A549 (cell line): ENCODE measurements at regions not wholly inside any gene's neighbourhood (a gene's known extent, or its start where the extent isn't known, plus 50 kb on each side); places are given as distances from the start of the nearest gene placed in this dataset.

Source experiments
- CBX2 ChIP-seq: fragments of 200-600 bp; sonication (generic); IDR thresholded peaks from 2 replicates; pipeline ENCODE4 v1.6.1; 2016; ENCODE audit warnings: low read depth, mild to moderate bottlenecking, borderline replicate concordance
- CHD2 ChIP-seq: fragments of 150-350 bp; IDR thresholded peaks from 2 replicates; pipeline ENCODE4 v1.6.1; 2014; ENCODE audit warnings: low read length; ENCODE audit not compliant: partially characterized antibody
- CTCF ChIP-seq: fragments of >200 bp; sonication (Bioruptor Twin); formaldehyde crosslinking; IDR thresholded peaks from 3 replicates; pipeline ENCODE4 v1.5.1; 2016
- EP300 ChIP-seq, 2 experiments: fragments of >200 bp; sonication (Bioruptor Twin); formaldehyde crosslinking; IDR thresholded peaks; 2 replicates in 1 of 2; 3 replicates in 1 of 2; pipeline ENCODE4 v1.6.1; 2016 to 2017
- GATA3 ChIP-seq: IDR thresholded peaks from 2 replicates; pipeline ENCODE4 v1.6.1; 2012; ENCODE audit warnings: borderline replicate concordance
- JUN ChIP-seq, 2 experiments: fragments of >200 bp; sonication (Bioruptor Twin); formaldehyde crosslinking; IDR thresholded peaks; 2 replicates in 1 of 2; 3 replicates in 1 of 2; pipeline ENCODE4 v1.6.1; 2016 to 2017
- KDM1A ChIP-seq: fragments of 200-600 bp; sonication (generic); IDR thresholded peaks from 2 replicates; pipeline ENCODE4 v1.6.1; 2016; ENCODE audit warnings: low read depth, mild to moderate bottlenecking
- MAFK ChIP-seq: fragments of 450-650 bp; IDR thresholded peaks from 2 replicates; pipeline ENCODE4 v1.6.1; 2014; ENCODE audit not compliant: partially characterized antibody
- MAX ChIP-seq: IDR thresholded peaks from 2 replicates; pipeline ENCODE4 v1.6.1; 2012
- MYC ChIP-seq: IDR thresholded peaks from 2 replicates; pipeline ENCODE4 v1.6.1; 2012; ENCODE audit warnings: mild to moderate bottlenecking, inconsistent platforms, low read length, improper control_type of control experiment, borderline replicate concordance
- REST ChIP-seq: fragments of 200-600 bp; sonication (generic); IDR thresholded peaks from 2 replicates; pipeline ENCODE4 v1.6.1; 2016; ENCODE audit warnings: antibody characterized with exemption, mild to moderate bottlenecking, moderate library complexity

- no peak for TF ChIP-seq CTCF
- no peak for TF ChIP-seq KDM1A
- no peak for TF ChIP-seq CBX2
- no peak for TF ChIP-seq EP300 (IDR thresholded peaks at IDR 0.05)
- TF ChIP-seq GATA3: no peak
- TF ChIP-seq MAFK: no peak
- no peak for TF ChIP-seq CHD2
- no peak for TF ChIP-seq MYC
- TF ChIP-seq MAX: no peak
- TF ChIP-seq REST: no peak
- TF ChIP-seq JUN (IDR thresholded peaks at IDR 0.05): no peak
Measured at GRCh38 chr6:139923964-139924475, 549.6 kb upstream of the CITED2 start.
